ENCODE measurements at regions not wholly inside any gene's neighbourhood (a gene's known extent, or its start where the extent isn't known, plus 50 kb on each side); places are given as distances from the start of the nearest gene placed in this dataset.
"Not testable (repeated sequence)": the region's sequence is repeated elsewhere in the genome, so short reads cannot be mapped to it uniquely, and the experiment has no call there.

DNA sequence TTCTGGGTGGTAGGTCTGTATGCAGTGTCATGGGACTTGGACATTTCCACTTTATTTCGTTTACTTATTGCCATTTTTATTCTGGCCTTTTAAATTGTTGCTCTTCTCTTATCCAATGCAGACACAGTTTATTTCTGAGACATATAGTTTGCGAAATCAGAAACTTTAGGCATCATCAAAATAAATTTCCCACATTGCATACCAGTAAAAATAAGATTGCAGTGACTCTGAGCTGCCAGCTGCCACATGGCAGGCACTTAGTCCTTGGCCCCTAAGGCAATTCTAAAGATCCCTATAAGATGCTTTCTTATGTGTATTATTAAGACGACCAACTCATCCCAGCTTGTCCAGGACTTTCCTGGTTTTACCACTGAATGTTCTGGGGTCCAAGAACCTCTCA, 81.8 kb upstream of the ANKRD1 start:
- DNase-seq (ENCODE audit: extremely low read depth, low read depth, low spot score), result no peak

DNA sequence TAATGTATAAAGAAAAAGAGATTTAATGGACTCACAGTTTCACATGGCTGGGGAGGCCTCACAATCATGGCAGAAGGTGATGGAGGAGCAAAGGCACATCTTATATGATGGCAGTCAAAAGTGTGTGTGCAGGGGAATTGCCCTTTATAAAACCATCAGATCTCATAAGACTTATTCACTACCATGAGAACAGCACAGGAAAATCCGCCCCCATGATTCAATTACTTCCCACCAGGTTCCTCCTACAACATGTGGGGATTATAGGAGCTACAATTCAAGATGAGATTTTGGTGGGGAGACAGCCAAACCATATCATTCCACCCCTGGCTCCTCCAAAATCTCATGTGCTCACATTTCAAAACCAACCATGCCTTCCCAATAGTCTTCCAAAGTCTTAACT, 82.5 kb upstream of the ANKRD1 start:
- DNase-seq (ENCODE audit: extremely low read depth, low read depth, low spot score), result not testable (repeated sequence)

- DNase-seq (ENCODE audit: extremely low read depth, low read depth, low spot score), result not testable (repeated sequence)
Measured at GRCh38 chr10:91005276-91005675, 84.4 kb upstream of the ANKRD1 start.

DNA sequence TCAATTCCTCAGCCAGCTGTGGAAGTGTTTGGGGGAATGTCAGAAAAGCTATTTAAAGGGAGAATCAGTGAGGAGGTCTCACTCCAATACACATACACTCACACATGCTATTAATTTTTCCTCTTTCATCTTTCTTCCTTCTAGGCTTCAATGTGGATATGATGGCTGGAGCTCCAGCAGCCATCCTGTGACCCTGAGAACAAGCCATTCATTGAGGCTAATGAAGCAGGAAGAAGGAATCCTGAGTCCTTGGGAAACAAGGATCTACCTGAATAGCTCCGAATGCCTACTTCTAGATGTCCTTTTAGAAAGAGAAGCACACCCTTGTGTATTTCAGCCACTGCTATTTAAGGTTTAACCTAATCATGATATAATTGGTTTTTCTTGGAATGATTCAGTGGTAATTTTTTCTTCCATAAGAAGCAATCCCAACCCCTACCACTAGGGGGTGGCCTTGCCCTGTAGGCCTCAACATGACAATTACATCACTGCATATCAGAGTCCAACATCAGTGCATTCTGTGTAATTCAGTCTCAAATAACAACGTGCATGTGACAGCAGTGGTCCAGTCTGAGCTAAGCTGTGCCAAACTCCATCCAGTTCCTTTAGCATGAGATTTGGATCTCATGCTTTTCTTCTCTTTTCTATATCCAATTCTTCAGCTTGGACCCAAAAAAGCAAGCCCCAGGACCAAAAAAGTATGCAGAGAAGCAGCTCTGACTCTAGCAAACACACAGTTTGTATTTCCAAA, 85.3 kb upstream of the ANKRD1 start:
- peak; percentile 61 for DNase-seq (ENCODE audit: extremely low read depth, low read depth, low spot score)

- DNase-seq (ENCODE audit: extremely low read depth, low read depth, low spot score), result no peak
Measured at GRCh38 chr10:91006752-91007346, 86.0 kb upstream of the ANKRD1 start.

DNA sequence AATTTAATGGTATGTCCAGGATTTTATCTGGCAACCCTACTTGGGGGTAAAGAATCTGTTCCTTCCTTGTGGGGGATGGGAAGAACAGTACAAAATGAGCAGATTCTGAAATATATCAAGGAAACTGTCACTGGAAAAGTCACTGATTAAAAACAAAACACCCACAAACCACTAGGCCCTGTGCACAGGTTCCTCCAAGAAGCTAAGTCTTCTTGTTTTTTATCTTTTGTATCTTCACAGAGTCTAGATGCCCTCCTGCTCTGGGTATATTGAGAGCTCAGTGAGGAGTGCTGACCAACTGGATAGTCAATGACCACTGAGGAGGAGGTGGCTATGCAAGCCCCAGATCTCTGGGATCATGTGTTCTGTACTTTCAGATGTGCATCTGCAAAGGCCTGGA, 86.8 kb upstream of the ANKRD1 start:
- DNase-seq (ENCODE audit: extremely low read depth, low read depth, low spot score), result no peak

DNA sequence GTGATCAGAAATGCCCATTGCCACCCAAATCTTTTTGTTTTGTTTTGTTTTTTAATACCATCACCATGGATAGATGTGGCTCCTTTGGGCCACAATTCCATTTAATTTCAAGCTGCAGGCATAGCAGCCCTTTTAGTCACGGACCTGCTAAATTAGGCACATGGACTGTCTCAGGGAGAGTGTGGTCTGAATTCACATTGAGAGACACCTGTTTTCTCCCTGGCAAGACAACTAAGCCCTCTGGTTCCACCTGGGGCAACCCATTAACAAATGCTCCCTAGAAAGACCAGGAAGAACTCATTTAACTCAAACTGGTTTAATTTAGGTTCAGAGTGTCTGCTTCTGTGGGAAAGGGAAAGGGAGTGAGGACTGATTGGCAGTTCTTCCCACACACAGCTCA, 88.2 kb upstream of the ANKRD1 start:
- no peak for DNase-seq (ENCODE audit: extremely low read depth, low read depth, low spot score)

DNA sequence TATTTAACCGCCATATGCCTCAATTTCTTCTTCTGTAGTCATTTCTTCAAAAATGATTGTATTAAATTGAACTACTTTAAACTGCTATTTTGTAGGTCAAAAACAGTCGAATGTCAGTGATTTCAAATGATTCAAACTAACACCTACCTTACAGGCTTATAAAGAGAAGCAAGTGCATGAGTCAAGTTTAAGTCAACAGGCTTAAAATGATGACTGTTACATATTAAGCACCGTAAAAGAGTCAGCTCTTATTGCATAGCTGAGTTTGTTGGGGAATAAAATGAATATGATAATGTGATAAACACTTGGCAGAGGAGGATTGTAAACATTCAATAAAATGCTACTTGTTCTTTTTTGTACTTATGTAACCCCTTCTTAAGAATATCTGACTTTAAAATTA, 90.1 kb upstream of the ANKRD1 start:
- no peak for DNase-seq (ENCODE audit: extremely low read depth, low read depth, low spot score)

DNA sequence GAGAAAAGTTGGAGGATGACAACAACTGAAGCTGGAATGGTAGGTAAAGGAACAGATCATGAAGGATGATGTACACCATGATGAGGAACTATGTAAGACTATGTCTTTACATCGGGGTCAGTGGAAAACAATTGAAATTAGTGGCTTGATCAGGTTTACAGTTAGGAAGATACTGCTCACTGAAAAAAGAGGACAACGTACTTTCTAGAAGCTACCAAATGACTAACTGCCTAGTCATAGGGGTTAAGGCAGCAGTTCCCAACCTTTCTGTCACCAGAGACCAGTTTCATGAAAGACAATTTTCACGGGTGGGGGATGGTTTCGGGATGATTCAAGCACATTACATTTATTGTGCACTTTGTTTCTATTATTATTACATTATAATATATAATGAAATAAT, 91.6 kb upstream of the ANKRD1 start:
- no peak for DNase-seq (ENCODE audit: extremely low read depth, low read depth, low spot score)

GRCh38 chr10:91013985-91014384, 93.1 kb upstream of the ANKRD1 start:
- no peak for DNase-seq (ENCODE audit: extremely low read depth, low read depth, low spot score)

- no peak for DNase-seq (ENCODE audit: extremely low read depth, low read depth, low spot score)
Measured at GRCh38 chr10:91017198-91017597, 96.3 kb upstream of the ANKRD1 start.

GRCh38 chr10:91021901-91022300, 101.0 kb upstream of the ANKRD1 start:
- no peak for DNase-seq (ENCODE audit: extremely low read depth, low read depth, low spot score)

DNA sequence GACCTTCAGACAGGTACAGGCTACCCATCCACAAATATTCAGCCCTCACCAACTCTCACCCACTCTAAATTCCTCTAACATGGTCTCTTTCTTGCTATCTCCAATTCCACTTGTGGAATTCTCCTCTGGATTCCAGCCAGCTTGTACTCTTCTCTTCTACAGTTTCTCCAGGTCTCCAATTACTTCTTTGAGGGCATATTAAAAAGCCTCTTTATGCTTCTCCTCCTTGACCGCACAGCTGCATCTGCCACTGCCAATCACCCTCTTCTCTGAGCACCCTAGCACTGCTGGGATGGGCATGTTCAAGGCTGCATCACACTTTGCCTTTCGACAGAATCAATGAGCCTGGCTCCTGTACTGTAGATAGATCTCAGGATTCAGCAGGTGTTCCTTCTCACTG, 101.5 kb upstream of the ANKRD1 start:
- DNase-seq (ENCODE audit: extremely low read depth, low read depth, low spot score), result no peak

DNA sequence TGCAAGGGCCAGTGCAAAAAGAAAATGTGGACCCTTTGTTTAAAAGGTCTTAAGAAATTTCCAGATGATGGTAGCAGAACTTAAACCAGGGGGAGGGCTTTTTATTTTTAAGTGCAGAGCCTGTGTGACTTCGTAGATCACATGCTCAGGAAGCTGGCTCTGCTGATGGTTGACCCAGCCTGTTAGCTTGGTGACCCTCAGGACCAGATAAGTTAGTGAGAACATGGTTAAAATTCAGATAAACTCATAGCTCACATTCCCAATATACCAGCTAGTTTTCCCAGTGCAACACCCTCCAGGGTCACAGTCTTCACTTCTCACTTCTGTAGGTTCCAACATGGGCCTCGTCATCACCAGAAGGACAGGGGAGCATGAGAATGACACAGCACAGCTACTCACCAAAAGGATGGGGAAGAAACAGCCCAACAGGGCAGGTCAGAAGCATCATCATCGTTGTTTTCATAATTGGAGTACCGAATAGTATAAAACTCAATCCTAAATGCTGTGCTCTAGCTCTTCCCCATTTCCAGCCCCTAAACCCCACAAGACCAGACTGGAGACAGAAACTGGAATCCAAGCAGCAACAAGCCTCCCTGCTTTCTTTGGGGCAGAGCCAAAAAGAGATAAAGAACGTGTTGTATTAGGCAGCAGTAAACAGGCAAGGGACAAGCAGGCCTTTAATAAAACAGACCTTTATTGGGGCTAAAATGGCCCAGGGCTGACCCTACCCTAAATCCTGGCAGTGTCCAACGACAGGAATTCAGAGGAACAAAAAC, 102.2 kb upstream of the ANKRD1 start:
- DNase-seq (ENCODE audit: extremely low read depth, low read depth, low spot score), result no peak

- no peak for DNase-seq (ENCODE audit: extremely low read depth, low read depth, low spot score)
Measured at GRCh38 chr10:91023700-91024398, 103.0 kb upstream of the ANKRD1 start.

DNA sequence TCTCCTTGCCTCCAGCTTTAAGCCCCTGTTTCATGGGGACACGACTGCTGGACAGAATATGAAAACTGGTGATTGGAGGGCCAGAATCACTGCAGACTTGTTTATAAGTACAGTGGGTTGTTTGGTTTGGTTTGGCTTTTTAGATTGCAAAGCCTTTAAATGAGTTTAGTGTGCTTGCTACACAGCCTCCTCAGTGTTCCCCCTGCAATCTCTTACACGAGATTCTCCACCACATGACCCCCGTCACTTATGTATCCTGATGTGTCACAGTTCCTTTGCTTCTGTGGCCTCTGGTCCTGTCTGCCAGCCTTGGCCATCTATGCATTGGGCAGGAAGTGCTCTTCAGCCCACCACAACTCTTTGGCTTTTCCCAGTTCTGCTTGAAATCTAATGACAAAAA, 103.7 kb upstream of the ANKRD1 start:
- no peak for DNase-seq (ENCODE audit: extremely low read depth, low read depth, low spot score)

- no peak for DNase-seq (ENCODE audit: extremely low read depth, low read depth, low spot score)
Measured at GRCh38 chr10:91032611-91033206, 111.8 kb upstream of the ANKRD1 start.

DNA sequence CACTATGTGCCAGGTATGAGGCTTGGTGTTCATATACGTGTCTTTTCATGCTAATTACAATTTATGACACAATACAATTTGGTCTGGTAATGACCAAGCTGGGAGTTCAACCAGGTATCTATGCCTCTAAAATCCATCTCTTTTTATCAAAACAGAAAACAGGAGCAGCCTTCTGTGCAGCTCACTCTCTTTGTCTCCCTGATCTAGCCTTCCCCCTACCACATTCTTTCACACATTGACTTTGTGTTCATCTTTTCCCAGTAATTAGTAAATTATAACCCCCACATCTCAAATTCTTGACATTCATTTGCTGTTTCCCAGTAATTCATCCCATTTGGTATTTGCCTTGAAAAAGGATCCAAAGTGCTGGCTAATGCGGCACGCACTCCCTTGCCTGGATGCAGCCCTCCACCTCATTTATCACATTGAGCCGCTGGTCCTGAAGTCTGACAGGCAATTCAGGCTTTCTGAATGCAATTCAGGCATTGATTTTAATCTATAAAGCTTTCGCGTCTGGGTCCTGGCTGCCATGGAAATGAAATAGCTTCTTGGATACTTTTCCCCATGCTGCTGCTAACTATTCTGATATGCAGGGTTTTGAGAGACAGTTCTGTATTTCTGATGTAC, 112.5 kb upstream of the ANKRD1 start:
- no peak for DNase-seq (ENCODE audit: extremely low read depth, low read depth, low spot score)

- DNase-seq (ENCODE audit: extremely low read depth, low read depth, low spot score), result no peak
Measured at GRCh38 chr10:91034042-91034441, 113.2 kb upstream of the ANKRD1 start.

DNA sequence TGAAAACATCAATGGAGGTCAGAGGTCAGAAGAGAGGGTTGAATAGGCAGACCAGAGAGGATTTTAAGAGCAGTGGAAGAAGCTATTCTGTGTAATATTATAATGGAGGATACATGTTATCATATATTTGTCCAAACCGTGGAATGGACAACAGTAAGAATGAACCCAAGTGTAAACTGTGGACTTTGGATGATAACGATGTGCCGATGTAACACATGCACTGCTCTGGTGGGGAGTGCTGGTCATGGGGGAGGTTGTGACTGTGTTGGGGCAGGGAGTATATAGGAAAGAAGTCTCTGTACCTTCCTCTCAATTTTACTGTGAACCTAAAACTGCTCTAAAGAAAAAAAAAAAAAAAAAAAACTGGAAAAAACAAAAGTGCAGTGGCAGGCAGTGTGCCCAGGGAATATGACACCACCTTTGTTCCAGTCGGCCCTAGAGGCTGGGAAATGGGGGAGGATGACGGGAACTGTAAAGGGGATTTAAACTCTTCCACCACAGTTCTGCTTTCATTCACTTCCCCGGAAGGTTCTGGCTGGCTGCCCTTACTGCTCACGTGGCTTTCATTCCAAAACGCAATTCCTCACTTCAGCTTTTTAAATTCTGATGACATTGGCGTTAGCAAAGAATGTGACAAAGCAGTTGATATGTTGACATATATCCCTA, 113.7 kb upstream of the ANKRD1 start:
- DNase-seq (ENCODE audit: extremely low read depth, low read depth, low spot score), result no peak

All from glomerular endothelial cell (primary cell).